ENCODE measurements at regions not wholly inside any gene's neighbourhood (a gene's known extent, or its start where the extent isn't known, plus 50 kb on each side); places are given as distances from the start of the nearest gene placed in this dataset.

DNA sequence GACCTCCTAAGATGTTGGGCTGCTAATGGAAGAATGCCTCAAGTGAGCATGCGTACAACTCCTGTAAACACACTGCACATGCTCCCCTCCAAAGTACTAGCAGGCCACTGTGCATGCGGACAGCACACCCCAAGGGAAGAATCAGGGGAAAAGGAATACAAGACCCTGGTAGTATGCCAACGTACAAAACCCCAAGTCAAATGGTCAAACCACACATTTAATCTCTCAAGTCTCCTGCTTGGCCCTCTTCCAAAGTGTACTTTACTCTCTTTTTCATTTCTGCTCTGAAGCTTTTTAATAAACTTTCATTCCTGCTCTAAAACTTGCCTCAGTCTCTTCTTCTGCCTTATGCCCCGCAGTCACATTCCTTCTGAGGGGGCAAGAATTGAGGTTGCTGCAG lies 466.4 kb downstream of the DMRTA1 start:
- CTCF ChIA-PET = no interaction called here
- Histone ChIP-seq H3K4me3 (ENCODE audit: low read depth, low read length) (no peak overlapping the region), H3K4me1 (ENCODE audit: control insufficient read depth, insufficient read depth, low read length) (no peaks in the 10 kb centered on the region), H3K27ac (ENCODE audit: extremely low read depth, low read depth, low read length) (no peak overlapping the region), H3K36me3 (ENCODE audit: control insufficient read depth in 2 of 2, insufficient read depth in 1 of 2, low read length in 2 of 2) (no peaks in the 10 kb centered on the region), H3K9me3 (ENCODE audit: control insufficient read depth, insufficient read depth, low read depth, low read length) (no peaks in the 10 kb centered on the region)
- POLR2A ChIA-PET = no interaction called here
- TF ChIP-seq ZNF626 (tag by site-specific recombination; IDR thresholded peaks at IDR 0.05) = no peak
- no peak for TF ChIP-seq ZNF530 (tag by site-specific recombination; IDR thresholded peaks at IDR 0.05; ENCODE audit: low read depth)
- no peak for TF ChIP-seq GLI2 (tag by site-specific recombination; IDR thresholded peaks at IDR 0.05; ENCODE audit: borderline replicate concordance, low read depth)
- TF ChIP-seq ZNF138 (tag by site-specific recombination; IDR thresholded peaks at IDR 0.05; ENCODE audit: borderline replicate concordance) = no peak
- no peak for TF ChIP-seq ZNF791 (tag by site-specific recombination; IDR thresholded peaks at IDR 0.05)
- TF ChIP-seq TCF7L2 (IDR thresholded peaks at IDR 0.05; ENCODE audit: borderline replicate concordance, low read depth, low read length) = no peak

- no peaks in the 10 kb centered on the region for H3K36me3 ChIP-seq (ENCODE audit: control insufficient read depth in 2 of 2, insufficient read depth in 1 of 2, low read length in 2 of 2)
- no peak for TF ChIP-seq REPIN1 (tag by site-specific recombination; IDR thresholded peaks at IDR 0.05; ENCODE audit: low read depth)
- TF ChIP-seq GLIS1 (tag by site-specific recombination; IDR thresholded peaks at IDR 0.05) = no peak
- no peak for TF ChIP-seq ZNF426 (tag by site-specific recombination; IDR thresholded peaks at IDR 0.05)
- no peak for TF ChIP-seq ZFHX2 (tag by site-specific recombination; conservative IDR thresholded peaks at IDR 0.05)
- no peak for TF ChIP-seq ZNF211 (tag by site-specific recombination; IDR thresholded peaks at IDR 0.05; ENCODE audit: low read depth)
- no peak for TF ChIP-seq ZSCAN5A (tag by site-specific recombination; IDR thresholded peaks at IDR 0.05)
- no peak for TF ChIP-seq TSHZ1 (tag by site-specific recombination; IDR thresholded peaks at IDR 0.05; ENCODE audit: borderline replicate concordance)
- no peak for TF ChIP-seq ZNF416 (tag by site-specific recombination; IDR thresholded peaks at IDR 0.05)
- no peak for TF ChIP-seq ZNF660 (tag by site-specific recombination; IDR thresholded peaks at IDR 0.05)
- TF ChIP-seq ZNF626 (tag by site-specific recombination; IDR thresholded peaks at IDR 0.05) = no peak
- TF ChIP-seq, protein P1, sequence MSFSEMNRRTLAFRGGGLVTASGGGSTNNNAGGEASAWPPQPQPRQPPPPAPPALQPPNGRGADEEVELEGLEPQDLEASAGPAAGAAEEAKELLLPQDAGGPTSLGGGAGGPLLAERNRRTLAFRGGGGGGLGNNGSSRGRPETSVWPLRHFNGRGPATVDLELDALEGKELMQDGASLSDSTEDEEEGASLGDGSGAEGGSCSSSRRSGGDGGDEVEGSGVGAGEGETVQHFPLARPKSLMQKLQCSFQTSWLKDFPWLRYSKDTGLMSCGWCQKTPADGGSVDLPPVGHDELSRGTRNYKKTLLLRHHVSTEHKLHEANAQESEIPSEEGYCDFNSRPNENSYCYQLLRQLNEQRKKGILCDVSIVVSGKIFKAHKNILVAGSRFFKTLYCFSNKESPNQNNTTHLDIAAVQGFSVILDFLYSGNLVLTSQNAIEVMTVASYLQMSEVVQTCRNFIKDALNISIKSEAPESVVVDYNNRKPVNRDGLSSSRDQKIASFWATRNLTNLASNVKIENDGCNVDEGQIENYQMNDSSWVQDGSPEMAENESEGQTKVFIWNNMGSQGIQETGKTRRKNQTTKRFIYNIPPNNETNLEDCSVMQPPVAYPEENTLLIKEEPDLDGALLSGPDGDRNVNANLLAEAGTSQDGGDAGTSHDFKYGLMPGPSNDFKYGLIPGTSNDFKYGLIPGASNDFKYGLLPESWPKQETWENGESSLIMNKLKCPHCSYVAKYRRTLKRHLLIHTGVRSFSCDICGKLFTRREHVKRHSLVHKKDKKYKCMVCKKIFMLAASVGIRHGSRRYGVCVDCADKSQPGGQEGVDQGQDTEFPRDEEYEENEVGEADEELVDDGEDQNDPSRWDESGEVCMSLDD (tag by site-specific recombination; IDR thresholded peaks at IDR 0.05) = no peak
- TF ChIP-seq ZBTB11 (tag by site-specific recombination; conservative IDR thresholded peaks at IDR 0.05; ENCODE audit: low read depth) = no peak
- ChIA-PET CTCF (interaction anchor here (0.6 to 1.1 kb wide), 2 partner anchors 35 to 409 kb away, joined by 3 to 4 read pairs; no protein-coding TSS in a partner anchor), POLR2A (no interaction called here)
- no peaks in the 10 kb centered on the region for H3K4me1 ChIP-seq (ENCODE audit: control insufficient read depth, insufficient read depth, low read length)
- no peak overlapping the region for H3K27ac ChIP-seq (ENCODE audit: extremely low read depth, low read depth, low read length)
- no peak overlapping the region for H3K4me3 ChIP-seq (ENCODE audit: low read depth, low read length)
- no peaks in the 10 kb centered on the region for H3K9me3 ChIP-seq (ENCODE audit: control insufficient read depth, insufficient read depth, low read depth, low read length)
Measured at GRCh38 chr9:22913518-22913917, 466.9 kb downstream of the DMRTA1 start.
